SU-DHL-6 (cell line): ENCODE measurements at regions not wholly inside any gene's neighbourhood (a gene's known extent, or its start where the extent isn't known, plus 50 kb on each side); places are given as distances from the start of the nearest gene placed in this dataset.

Source experiments
- EZH2phosphoT487 ChIP-seq: fragments of 200-600 bp; sonication (generic), shearing (Covaris generic); conservative IDR thresholded peaks from 2 replicates; pipeline ENCODE4 v1.6.1; 2018; ENCODE audit warnings: mild to moderate bottlenecking, antibody characterized with exemption, low read length, moderate library complexity, mixed read lengths
- TF ChIP-seq, protein P1 (sequence below): fragments of 200-600 bp; sonication (generic); IDR thresholded peaks from one replicate; pipeline ENCODE4 v1.5.1; 2017; ENCODE audit warnings: antibody characterized with exemption, mild to moderate bottlenecking, low read length, moderate library complexity; ENCODE audit not compliant: insufficient read depth, poor library complexity, severe bottlenecking

DNA sequence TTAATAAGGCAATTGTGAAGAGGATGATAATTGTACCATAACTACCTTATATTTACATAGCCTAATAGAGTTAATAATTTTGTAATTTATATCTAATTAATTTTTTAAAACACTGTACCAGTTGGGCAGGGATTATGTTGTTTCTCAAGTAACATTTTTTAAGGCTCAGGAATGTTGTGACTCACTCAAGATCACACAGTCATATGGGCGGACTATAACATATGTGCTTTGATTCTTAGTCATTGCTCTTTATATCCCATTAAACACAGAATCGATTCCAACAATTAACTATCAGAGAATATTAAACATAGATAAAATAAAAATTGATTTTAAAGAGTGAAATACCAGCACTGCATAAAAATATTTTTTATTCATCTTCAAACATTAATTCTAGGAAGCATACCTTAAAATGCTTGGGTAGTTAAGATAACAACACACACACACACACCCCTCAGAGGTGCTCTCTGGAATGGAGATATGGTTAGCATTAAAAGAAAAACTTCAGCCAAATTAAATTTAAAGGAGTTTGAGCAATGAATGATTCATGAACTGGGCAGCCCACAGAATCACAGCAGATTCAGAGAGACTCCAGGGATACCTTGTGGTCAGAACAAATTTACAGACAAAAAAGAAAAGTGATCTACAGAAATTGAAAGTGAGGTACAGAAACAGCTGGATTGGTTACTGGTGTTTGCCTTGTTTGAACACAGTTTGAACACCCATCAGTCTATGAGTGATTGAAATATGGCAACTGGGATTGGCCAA lies 869.4 kb upstream of the ID2 start:
- TF ChIP-seq, protein P1, sequence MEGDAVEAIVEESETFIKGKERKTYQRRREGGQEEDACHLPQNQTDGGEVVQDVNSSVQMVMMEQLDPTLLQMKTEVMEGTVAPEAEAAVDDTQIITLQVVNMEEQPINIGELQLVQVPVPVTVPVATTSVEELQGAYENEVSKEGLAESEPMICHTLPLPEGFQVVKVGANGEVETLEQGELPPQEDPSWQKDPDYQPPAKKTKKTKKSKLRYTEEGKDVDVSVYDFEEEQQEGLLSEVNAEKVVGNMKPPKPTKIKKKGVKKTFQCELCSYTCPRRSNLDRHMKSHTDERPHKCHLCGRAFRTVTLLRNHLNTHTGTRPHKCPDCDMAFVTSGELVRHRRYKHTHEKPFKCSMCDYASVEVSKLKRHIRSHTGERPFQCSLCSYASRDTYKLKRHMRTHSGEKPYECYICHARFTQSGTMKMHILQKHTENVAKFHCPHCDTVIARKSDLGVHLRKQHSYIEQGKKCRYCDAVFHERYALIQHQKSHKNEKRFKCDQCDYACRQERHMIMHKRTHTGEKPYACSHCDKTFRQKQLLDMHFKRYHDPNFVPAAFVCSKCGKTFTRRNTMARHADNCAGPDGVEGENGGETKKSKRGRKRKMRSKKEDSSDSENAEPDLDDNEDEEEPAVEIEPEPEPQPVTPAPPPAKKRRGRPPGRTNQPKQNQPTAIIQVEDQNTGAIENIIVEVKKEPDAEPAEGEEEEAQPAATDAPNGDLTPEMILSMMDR: no peak
- no peak for TF ChIP-seq EZH2phosphoT487
